ENCODE measurements at regions not wholly inside any gene's neighbourhood (a gene's known extent, or its start where the extent isn't known, plus 50 kb on each side); places are given as distances from the start of the nearest gene placed in this dataset.

DNA sequence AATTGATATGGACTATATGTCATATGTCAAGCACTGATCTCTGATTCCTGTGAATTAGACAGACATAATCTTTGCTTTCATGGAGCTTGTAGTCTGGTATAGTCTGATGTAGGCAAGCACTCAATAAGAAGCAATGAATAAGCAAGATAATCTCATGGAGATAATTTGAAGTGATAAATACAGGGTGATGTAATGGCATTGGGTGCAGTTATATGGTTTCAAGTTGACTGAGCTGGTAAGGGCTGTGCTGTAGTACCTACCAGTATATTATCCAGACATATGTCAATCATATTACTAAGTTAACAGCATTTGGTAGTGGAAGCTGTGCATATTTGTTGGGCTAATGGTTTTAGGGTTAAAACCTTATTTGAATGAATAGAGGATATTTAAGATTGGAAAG lies 117.5 kb upstream of the PRPS1L1 start:
- TF ChIP-seq, protein P1, sequence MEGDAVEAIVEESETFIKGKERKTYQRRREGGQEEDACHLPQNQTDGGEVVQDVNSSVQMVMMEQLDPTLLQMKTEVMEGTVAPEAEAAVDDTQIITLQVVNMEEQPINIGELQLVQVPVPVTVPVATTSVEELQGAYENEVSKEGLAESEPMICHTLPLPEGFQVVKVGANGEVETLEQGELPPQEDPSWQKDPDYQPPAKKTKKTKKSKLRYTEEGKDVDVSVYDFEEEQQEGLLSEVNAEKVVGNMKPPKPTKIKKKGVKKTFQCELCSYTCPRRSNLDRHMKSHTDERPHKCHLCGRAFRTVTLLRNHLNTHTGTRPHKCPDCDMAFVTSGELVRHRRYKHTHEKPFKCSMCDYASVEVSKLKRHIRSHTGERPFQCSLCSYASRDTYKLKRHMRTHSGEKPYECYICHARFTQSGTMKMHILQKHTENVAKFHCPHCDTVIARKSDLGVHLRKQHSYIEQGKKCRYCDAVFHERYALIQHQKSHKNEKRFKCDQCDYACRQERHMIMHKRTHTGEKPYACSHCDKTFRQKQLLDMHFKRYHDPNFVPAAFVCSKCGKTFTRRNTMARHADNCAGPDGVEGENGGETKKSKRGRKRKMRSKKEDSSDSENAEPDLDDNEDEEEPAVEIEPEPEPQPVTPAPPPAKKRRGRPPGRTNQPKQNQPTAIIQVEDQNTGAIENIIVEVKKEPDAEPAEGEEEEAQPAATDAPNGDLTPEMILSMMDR (IDR thresholded peaks at IDR 0.05; ENCODE audit: extremely low read depth, missing control alignments) = no peak
- DNase-seq (ENCODE audit: low spot score) = no peak

DNA sequence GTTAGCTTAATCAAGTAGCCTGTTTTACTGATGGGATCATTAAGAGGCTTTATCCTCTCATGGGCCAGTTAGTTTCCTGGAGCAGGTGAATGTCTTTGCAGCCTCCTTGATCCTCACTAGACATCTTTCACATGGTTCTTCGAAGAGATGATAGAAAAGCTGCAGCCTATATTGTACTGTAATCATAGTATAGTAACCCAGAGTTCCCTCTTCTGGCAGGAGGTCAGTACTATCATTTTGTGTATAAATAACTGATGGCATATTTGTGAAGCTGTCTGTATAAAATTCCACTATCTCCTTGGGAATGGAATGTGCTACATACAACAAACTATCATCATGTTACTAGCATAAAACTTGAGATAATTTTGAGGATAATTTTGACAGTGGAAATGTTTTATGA lies 123.8 kb upstream of the PRPS1L1 start:
- TF ChIP-seq, protein P1 (IDR thresholded peaks at IDR 0.05; ENCODE audit: extremely low read depth, missing control alignments) = no peak
- DNase-seq (ENCODE audit: low spot score) = no peak

DNA sequence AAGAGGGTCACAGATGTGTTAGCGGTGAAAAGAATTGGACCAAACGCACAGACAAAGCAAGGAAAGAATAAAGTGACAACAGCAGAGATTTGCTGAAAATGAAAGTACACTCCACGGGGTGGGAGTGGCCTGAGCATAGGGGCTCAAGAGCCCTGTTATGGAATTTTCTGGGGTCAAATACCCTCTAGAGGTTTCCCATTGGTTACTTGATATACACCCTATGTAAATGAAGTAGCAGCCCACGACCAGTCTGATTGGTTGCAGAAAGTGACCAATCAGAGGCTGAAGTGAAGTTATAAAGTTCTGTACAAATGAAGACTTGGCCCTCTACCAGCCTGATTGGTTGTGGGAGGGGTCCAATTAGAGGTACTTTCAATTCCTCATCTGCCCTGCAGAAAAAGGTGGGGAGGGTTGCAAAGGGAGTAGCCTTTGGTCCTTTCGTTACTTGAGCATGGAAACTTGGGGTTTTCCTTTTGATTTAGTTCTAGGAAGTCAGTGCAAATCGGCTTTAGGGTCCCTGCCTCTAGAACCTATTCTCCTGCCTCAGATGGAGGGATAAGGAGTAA lies 125.6 kb upstream of the PRPS1L1 start:
- TF ChIP-seq, protein P1 (IDR thresholded peaks at IDR 0.05; ENCODE audit: extremely low read depth, missing control alignments) = no peak
- no peak for DNase-seq (ENCODE audit: low spot score)

DNA sequence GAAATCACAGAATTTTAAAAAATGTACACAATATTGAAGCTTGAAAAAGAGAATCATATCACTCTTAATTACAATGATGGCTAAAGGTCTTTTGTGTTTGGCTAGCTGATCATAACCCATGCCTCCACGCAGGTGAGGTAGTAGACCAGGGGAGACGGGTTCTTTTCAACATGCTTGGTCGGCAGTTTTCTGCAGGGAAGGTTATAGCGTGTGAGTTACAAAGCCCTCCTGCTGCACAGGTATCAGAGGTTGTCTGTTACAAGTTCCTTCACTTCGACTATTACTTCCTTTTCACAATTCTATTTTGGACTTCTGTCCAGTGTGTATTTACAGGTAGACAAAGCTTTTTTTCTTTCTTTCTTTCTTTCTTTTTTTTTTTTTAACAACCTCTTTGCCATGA lies 127.1 kb upstream of the PRPS1L1 start:
- no peak for DNase-seq (ENCODE audit: low spot score)
- TF ChIP-seq, protein P1 (IDR thresholded peaks at IDR 0.05; ENCODE audit: extremely low read depth, missing control alignments) = no peak

DNA sequence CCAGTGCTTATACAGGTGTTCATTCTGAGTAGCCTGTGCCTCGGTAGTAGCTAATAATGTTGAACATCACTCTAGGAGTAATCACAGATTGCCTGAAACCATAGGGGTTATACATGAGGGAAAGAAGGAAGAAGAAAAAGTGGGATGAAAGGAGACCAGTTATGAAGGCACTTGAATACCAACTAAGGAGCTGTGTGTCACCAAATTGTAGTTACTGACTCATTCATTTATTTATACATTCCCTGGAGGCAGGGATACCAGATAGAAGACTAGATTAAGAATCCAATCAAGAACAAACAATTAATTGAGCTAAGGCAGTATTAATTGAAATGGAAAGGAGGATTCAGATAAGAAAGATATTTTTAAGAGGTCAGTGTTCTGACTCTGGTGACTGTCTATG lies 129.6 kb upstream of the PRPS1L1 start:
- TF ChIP-seq, protein P1 (IDR thresholded peaks at IDR 0.05; ENCODE audit: extremely low read depth, missing control alignments) = no peak
- no peak for DNase-seq (ENCODE audit: low spot score)

DNA sequence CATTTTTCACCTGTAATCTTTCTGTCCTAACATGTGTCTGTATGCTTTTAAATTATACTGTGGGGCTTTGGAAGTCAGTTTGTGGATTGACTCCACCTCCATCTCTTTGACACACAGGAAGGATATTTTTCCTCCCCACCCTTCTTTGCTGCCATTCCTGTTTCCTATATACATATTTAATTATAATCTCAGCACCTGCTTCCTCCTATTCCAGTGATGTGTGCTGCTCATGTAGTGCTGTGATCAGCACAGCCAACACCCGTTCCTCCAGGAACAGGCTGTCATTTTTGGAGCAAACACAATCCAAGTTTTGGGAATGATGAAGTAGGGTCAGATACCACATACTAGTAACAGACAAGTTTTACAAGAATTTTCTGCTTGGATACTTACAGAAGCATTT lies 135.0 kb upstream of the PRPS1L1 start:
- TF ChIP-seq, protein P1 (IDR thresholded peaks at IDR 0.05; ENCODE audit: extremely low read depth, missing control alignments) = no peak

DNA sequence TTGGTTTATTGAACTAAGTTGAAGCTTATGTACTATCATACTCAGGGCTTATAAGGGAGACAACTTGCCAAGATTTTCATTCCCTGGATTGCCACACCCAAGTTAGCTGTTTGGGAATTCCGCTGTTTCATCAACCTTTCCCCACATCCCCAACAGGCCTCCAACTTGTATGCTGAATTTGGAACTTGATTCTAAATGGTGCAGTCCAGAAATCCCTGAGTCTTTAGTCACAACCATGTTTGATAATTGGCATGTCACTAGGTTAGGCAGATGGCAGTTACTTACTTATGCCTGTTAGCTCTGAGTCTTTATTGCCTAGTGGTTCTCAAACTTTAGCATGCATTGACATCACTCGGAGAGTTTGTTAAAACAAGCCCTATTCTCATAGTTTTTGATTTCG lies 135.4 kb upstream of the PRPS1L1 start:
- TF ChIP-seq, protein P1 (IDR thresholded peaks at IDR 0.05; ENCODE audit: extremely low read depth, missing control alignments) = no peak
- no peak for DNase-seq (ENCODE audit: low spot score)

More for the DNA sequence above, 135.0 kb upstream of the PRPS1L1 start:
- no peak for DNase-seq (ENCODE audit: low spot score)
